GM12878 (cell line): ENCODE measurements at regions not wholly inside any gene's neighbourhood (a gene's known extent, or its start where the extent isn't known, plus 50 kb on each side); places are given as distances from the start of the nearest gene placed in this dataset.

ENCODE experiments used
- ATAC-seq: fragments of 200-7000 bp; cut with Tn5 transposase; 3 replicates; pipeline ENCODE4 v1.9.1; 2020; ENCODE audit warnings: mild to moderate bottlenecking, moderate library complexity
- BruUV-seq: library from RNA; stranded (reverse); fragments of 400-500 nt; replicated peaks from 2 replicates; lab custom pipeline; 2021; lab: Mats Ljungman, UMichigan
- CTCF ChIA-PET: fragments of 300-600 bp; sonication (Branson Sonifier 250); formaldehyde crosslinking; extraction: SDS; loops from one replicate; lab custom pipeline; 2021; ENCODE audit warnings: inconsistent platforms; lab: Yijun Ruan, JAX
- POLR2A ChIA-PET: fragments of 350-600 bp; formaldehyde crosslinking; extraction: SDS; loops from one replicate; lab custom pipeline; 2021; ENCODE audit warnings: inconsistent platforms; lab: Charles Lee
- RAD21 ChIA-PET: fragments of 300-600 bp; sonication (Branson Sonifier 250); formaldehyde crosslinking; loops from one replicate; lab custom pipeline; 2023; ENCODE audit warnings: antibody characterized with exemption; ENCODE audit not compliant: unreplicated experiment; lab: Charles Lee
- SMC1A ChIA-PET: fragments of 300-600 bp; sonication (Branson Sonifier 250); formaldehyde crosslinking; loops from one replicate; lab custom pipeline; 2023; ENCODE audit not compliant: unreplicated experiment, uncharacterized antibody; lab: Charles Lee
- DNase-seq: peaks from one replicate; pipeline ENCODE4 v3.0.0-alpha.2; 2011; ENCODE audit warnings: low read depth, low spot score
- FAIRE-seq: peaks from 3 replicates; lab custom pipeline; 2011; peaks lifted over from hg19 to GRCh38; lab: Jason Lieb, UNC
- H2AFZ ChIP-seq: 2 replicates; pipeline ENCODE4 v1.6.0; 2011; ENCODE audit warnings: low read depth, low read length, control low read depth; ENCODE audit not compliant: control insufficient read depth
- H3K27ac ChIP-seq: 2 replicates; pipeline ENCODE4 v1.5.1; 2011; ENCODE audit warnings: control low read depth; ENCODE audit not compliant: control insufficient read depth, insufficient read depth
- H3K27me3 ChIP-seq, 2 experiments: replicated peaks in 1 of 2; 2 replicates each; pipeline versions ENCODE4 v1.6.0 to v1.6.1; 2011; ENCODE audit warnings: low read length in 1 of 2; ENCODE audit not compliant: control insufficient read depth in 2 of 2, insufficient read depth in 2 of 2
- H3K36me3 ChIP-seq, 2 experiments: 2 replicates each; pipeline ENCODE4 v1.5.1; 2011; ENCODE audit warnings: low read length in 1 of 2; ENCODE audit not compliant: control insufficient read depth in 2 of 2, insufficient read depth in 2 of 2
- H3K4me1 ChIP-seq: 2 replicates; pipeline ENCODE4 v1.6.1; 2011; ENCODE audit warnings: mild to moderate bottlenecking, low read length, moderate library complexity, mixed read lengths; ENCODE audit not compliant: control insufficient read depth, insufficient read depth
- H3K4me2 ChIP-seq: 2 replicates; pipeline ENCODE4 v1.6.0; 2011; ENCODE audit warnings: control low read depth; ENCODE audit not compliant: control insufficient read depth, insufficient read depth
- H3K4me3 ChIP-seq: fragments of 200-600 bp; sonication (generic); 2 replicates; pipeline ENCODE4 v1.5.1; 2016
- H3K79me2 ChIP-seq: 2 replicates; pipeline ENCODE4 v1.6.0; 2011; ENCODE audit warnings: low read length; ENCODE audit not compliant: control insufficient read depth, insufficient read depth
- H3K9ac ChIP-seq: 2 replicates; pipeline ENCODE4 v1.8.0; 2011; ENCODE audit warnings: low read length, control low read depth, mixed read lengths; ENCODE audit not compliant: control insufficient read depth, insufficient read depth
- H3K9me3 ChIP-seq: replicated peaks from 3 replicates; pipeline ENCODE4 v1.5.1; 2011; ENCODE audit warnings: mild to moderate bottlenecking, low read length; ENCODE audit not compliant: control insufficient read depth, insufficient read depth
- H4K20me1 ChIP-seq: 2 replicates; pipeline ENCODE4 v1.6.0; 2011; ENCODE audit not compliant: control insufficient read depth, insufficient read depth
- EGR1 ChIP-seq, 2 experiments: IDR thresholded peaks; 1 replicate in 1 of 2; 2 replicates in 1 of 2; pipeline ENCODE4 v1.6.1; 2011 to 2012; ENCODE audit warnings: low read depth in 2 of 2, low read length in 2 of 2, borderline replicate concordance in 1 of 2, mild to moderate bottlenecking in 1 of 2, moderate library complexity in 1 of 2
- HCFC1 ChIP-seq: fragments of 150-350 bp; IDR thresholded peaks from 2 replicates; pipeline ENCODE4 v1.6.1; 2014; ENCODE audit warnings: low read length
- HDAC6 ChIP-seq: fragments of 200-600 bp; sonication (generic); IDR thresholded peaks from one replicate; pipeline ENCODE4 v1.8.0; 2017; ENCODE audit warnings: antibody characterized with exemption; ENCODE audit not compliant: unreplicated experiment
- LARP7 ChIP-seq: fragments of 450-650 bp; IDR thresholded peaks from 2 replicates; pipeline ENCODE4 v1.6.1; 2017; ENCODE audit warnings: mild to moderate bottlenecking
- NFIC ChIP-seq: IDR thresholded peaks from 2 replicates; pipeline ENCODE4 v1.6.1; 2012; ENCODE audit warnings: low read depth, mild to moderate bottlenecking, inconsistent platforms, low read length, moderate library complexity
- PAX5 ChIP-seq: IDR thresholded peaks from 2 replicates; pipeline ENCODE4 v1.6.1; 2011; ENCODE audit warnings: low read depth, low read length, borderline replicate concordance
- PML ChIP-seq: IDR thresholded peaks from 2 replicates; pipeline ENCODE4 v1.6.1; 2012; ENCODE audit warnings: low read length, inconsistent platforms
- POLR2A ChIP-seq: IDR thresholded peaks from 2 replicates; pipeline ENCODE4 v1.6.1; 2011; ENCODE audit warnings: low read depth, mild to moderate bottlenecking, low read length
- POLR2AphosphoS2 ChIP-seq: IDR thresholded peaks from 2 replicates; pipeline ENCODE4 v1.6.1; 2011; ENCODE audit warnings: low read depth, mild to moderate bottlenecking, low read length, improper control_type of control experiment, moderate library complexity
- TBL1XR1 ChIP-seq: IDR thresholded peaks from 2 replicates; pipeline ENCODE4 v1.6.1; 2012; ENCODE audit warnings: low read depth, low read length, improper control_type of control experiment
- ZNF622 ChIP-seq: fragments of 450-650 bp; IDR thresholded peaks from 2 replicates; pipeline ENCODE4 v1.6.1; 2017; ENCODE audit warnings: mild to moderate bottlenecking, inconsistent platforms
- in situ Hi-C: fragments of 300-500 bp; cut with MboI; formaldehyde crosslinking; loops from 9 replicates; pipeline ENCODE4 v1.14.3; 2018; ENCODE audit warnings: mixed read lengths
- intact Hi-C: fragments of 100-400 bp; cut with micrococcal nuclease; formaldehyde crosslinking; loops from one replicate; pipeline ENCODE4 v1.14.2; 2022; ENCODE audit not compliant: unreplicated experiment
- TF ChIP-seq, protein P1 (sequence below): fragments of 450-650 bp; IDR thresholded peaks from 2 replicates; pipeline ENCODE4 v1.6.1; 2018; ENCODE audit warnings: mild to moderate bottlenecking, low read depth, moderate library complexity; ENCODE audit not compliant: partially characterized antibody
- TF ChIP-seq, protein P2 (sequence below): fragments of 450-650 bp; IDR thresholded peaks from 2 replicates; pipeline ENCODE4 v1.6.1; 2016; ENCODE audit warnings: mild to moderate bottlenecking
- TF ChIP-seq, protein P3 (sequence below): fragments of 450-650 bp; formaldehyde crosslinking; IDR thresholded peaks from 2 replicates; pipeline ENCODE4 v1.4.0; 2022; ENCODE audit warnings: mild to moderate bottlenecking, moderate library complexity
- TF ChIP-seq, protein P4 (sequence below): fragments of 450-650 bp; formaldehyde crosslinking; IDR thresholded peaks from 2 replicates; pipeline ENCODE4 v1.5.0; 2022; ENCODE audit warnings: mild to moderate bottlenecking, missing genetic modification characterization

DNA sequence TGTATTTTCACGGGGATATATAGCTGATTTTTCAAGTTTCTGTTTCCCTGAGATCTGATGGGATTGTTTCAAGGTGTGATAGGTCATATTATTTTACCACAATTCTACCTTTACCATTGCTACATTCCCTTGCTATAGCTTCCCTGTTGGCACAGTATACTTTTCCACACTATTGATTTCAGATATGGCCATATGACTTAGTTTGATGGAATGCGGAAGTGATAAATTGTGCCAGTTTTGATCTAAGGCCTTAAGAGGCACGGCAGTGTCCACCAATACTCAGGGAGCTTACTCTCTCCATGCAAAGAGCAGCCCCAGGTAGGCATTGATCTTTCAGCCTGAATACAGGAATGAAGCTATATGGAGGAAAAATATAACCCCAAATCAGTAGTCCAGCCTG lies 315.7 kb downstream of the SLC16A7 start (continued):
- no peak for TF ChIP-seq PAX5
- TF ChIP-seq POLR2A, result no peak
- TF ChIP-seq POLR2AphosphoS2, result no peak
- TF ChIP-seq PML, result no peak

DNA sequence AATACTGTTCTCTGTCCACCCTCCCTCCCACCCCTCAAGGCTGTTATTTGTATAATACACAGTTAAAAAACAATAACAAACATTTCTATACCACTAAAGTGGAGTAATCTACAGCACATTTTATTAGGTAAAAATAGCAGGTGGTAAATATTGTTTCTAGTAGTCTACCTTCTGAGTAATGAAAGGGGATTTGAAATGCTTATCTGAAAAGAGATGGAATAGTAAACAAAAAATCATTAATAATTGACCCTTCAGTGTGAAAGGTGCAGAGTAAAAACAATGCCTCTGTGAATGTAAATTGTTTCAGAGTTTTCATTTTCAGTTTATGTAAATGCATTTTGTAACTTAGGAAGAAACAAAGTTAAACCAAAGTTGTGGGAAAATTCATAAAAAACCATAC lies 321.2 kb downstream of the SLC16A7 start:
- RAD21 ChIA-PET, result no interaction called here
- Histone ChIP-seq H2AFZ (no peak overlapping the region), H3K9ac (no peak overlapping the region), H3K36me3 (no peaks in the 10 kb centered on the region), H3K27ac (no peak overlapping the region), H3K9me3 (no peaks in the 10 kb centered on the region), H3K4me2 (no peak overlapping the region), H3K4me1 (no peaks in the 10 kb centered on the region), H3K27me3 (no peaks in the 10 kb centered on the region), H3K79me2 (no peaks in the 10 kb centered on the region), H4K20me1 (no peaks in the 10 kb centered on the region), H3K4me3 (no peak overlapping the region)
- POLR2A ChIA-PET, result no interaction called here
- CTCF ChIA-PET, result no interaction called here
- no peak for ATAC-seq
- intact Hi-C loops, result no loop called here
- SMC1A ChIA-PET, result no interaction called here
- FAIRE-seq, result no peak
- DNase-seq, result no peak
- no TSS peak for BruUV-seq
- in situ Hi-C loops, result no loop called here
- no peak for TF ChIP-seq EGR1 (IDR thresholded peaks at IDR 0.05; ENCODE audit: borderline replicate concordance in 1 of 2, low read depth in 2 of 2, low read length in 2 of 2)
- TF ChIP-seq, protein P1, sequence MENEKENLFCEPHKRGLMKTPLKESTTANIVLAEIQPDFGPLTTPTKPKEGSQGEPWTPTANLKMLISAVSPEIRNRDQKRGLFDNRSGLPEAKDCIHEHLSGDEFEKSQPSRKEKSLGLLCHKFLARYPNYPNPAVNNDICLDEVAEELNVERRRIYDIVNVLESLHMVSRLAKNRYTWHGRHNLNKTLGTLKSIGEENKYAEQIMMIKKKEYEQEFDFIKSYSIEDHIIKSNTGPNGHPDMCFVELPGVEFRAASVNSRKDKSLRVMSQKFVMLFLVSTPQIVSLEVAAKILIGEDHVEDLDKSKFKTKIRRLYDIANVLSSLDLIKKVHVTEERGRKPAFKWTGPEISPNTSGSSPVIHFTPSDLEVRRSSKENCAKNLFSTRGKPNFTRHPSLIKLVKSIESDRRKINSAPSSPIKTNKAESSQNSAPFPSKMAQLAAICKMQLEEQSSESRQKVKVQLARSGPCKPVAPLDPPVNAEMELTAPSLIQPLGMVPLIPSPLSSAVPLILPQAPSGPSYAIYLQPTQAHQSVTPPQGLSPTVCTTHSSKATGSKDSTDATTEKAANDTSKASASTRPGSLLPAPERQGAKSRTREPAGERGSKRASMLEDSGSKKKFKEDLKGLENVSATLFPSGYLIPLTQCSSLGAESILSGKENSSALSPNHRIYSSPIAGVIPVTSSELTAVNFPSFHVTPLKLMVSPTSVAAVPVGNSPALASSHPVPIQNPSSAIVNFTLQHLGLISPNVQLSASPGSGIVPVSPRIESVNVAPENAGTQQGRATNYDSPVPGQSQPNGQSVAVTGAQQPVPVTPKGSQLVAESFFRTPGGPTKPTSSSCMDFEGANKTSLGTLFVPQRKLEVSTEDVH, result no peak
- no peak for TF ChIP-seq ZNF622
- TF ChIP-seq, protein P2, sequence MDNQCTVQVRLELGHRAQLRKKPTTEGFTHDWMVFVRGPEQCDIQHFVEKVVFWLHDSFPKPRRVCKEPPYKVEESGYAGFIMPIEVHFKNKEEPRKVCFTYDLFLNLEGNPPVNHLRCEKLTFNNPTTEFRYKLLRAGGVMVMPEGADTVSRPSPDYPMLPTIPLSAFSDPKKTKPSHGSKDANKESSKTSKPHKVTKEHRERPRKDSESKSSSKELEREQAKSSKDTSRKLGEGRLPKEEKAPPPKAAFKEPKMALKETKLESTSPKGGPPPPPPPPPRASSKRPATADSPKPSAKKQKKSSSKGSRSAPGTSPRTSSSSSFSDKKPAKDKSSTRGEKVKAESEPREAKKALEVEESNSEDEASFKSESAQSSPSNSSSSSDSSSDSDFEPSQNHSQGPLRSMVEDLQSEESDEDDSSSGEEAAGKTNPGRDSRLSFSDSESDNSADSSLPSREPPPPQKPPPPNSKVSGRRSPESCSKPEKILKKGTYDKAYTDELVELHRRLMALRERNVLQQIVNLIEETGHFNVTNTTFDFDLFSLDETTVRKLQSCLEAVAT, result no peak
- TF ChIP-seq HDAC6, result no peak
- TF ChIP-seq POLR2A, result no peak
- no peak for TF ChIP-seq TBL1XR1
- TF ChIP-seq NFIC, result no peak
- TF ChIP-seq, protein P3, sequence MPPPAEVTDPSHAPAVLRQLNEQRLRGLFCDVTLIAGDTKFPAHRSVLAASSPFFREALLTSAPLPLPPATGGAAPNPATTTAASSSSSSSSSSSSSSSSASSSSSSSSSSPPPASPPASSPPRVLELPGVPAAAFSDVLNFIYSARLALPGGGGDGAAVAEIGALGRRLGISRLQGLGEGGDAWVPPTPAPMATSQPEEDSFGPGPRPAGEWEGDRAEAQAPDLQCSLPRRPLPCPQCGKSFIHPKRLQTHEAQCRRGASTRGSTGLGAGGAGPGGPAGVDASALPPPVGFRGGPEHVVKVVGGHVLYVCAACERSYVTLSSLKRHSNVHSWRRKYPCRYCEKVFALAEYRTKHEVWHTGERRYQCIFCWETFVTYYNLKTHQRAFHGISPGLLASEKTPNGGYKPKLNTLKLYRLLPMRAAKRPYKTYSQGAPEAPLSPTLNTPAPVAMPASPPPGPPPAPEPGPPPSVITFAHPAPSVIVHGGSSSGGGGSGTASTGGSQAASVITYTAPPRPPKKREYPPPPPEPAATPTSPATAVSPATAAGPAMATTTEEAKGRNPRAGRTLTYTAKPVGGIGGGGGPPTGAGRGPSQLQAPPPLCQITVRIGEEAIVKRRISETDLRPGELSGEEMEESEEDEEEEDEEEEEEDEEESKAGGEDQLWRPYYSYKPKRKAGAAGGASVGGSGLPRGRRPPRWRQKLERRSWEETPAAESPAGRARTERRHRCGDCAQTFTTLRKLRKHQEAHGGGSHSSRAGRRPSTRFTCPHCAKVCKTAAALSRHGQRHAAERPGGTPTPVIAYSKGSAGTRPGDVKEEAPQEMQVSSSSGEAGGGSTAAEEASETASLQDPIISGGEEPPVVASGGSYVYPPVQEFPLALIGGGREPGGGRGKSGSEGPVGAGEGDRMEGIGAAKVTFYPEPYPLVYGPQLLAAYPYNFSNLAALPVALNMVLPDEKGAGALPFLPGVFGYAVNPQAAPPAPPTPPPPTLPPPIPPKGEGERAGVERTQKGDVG (CRISPR knock-in tag), result no peak
- no peak for TF ChIP-seq HCFC1
- TF ChIP-seq LARP7, result no peak
- TF ChIP-seq, protein P4, sequence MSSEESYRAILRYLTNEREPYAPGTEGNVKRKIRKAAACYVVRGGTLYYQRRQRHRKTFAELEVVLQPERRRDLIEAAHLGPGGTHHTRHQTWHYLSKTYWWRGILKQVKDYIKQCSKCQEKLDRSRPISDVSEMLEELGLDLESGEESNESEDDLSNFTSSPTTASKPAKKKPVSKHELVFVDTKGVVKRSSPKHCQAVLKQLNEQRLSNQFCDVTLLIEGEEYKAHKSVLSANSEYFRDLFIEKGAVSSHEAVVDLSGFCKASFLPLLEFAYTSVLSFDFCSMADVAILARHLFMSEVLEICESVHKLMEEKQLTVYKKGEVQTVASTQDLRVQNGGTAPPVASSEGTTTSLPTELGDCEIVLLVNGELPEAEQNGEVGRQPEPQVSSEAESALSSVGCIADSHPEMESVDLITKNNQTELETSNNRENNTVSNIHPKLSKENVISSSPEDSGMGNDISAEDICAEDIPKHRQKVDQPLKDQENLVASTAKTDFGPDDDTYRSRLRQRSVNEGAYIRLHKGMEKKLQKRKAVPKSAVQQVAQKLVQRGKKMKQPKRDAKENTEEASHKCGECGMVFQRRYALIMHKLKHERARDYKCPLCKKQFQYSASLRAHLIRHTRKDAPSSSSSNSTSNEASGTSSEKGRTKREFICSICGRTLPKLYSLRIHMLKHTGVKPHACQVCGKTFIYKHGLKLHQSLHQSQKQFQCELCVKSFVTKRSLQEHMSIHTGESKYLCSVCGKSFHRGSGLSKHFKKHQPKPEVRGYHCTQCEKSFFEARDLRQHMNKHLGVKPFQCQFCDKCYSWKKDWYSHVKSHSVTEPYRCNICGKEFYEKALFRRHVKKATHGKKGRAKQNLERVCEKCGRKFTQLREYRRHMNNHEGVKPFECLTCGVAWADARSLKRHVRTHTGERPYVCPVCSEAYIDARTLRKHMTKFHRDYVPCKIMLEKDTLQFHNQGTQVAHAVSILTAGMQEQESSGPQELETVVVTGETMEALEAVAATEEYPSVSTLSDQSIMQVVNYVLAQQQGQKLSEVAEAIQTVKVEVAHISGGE (CRISPR knock-in tag), result no peak
